ENCODE measurements at regions not wholly inside any gene's neighbourhood (a gene's known extent, or its start where the extent isn't known, plus 50 kb on each side); places are given as distances from the start of the nearest gene placed in this dataset.
"Not testable (repeated sequence)": the region's sequence is repeated elsewhere in the genome, so short reads cannot be mapped to it uniquely, and the experiment has no call there.

- TF ChIP-seq CTCF (IDR thresholded peaks at IDR 0.05; ENCODE audit: insufficient read depth, missing control alignments): no peak
- DNase-seq (ENCODE audit: insufficient read length, low spot score): no peak
- FAIRE-seq: no peak
Observed at GRCh38 chr2:12017499-12018157, 271.2 kb downstream of the LPIN1 start.

- FAIRE-seq; DNase-seq (ENCODE audit: insufficient read length, low spot score): not testable (repeated sequence)
Observed at GRCh38 chr2:12018726-12019125, 272.3 kb downstream of the LPIN1 start.

GRCh38 chr2:12020833-12021469 is 274.5 kb downstream of the LPIN1 start:
- no peak for TF ChIP-seq CTCF (IDR thresholded peaks at IDR 0.05; ENCODE audit: insufficient read depth, missing control alignments)
- DNase-seq (ENCODE audit: insufficient read length, low spot score) (no peak), FAIRE-seq (no peak)

- not testable (repeated sequence) for FAIRE-seq; DNase-seq (ENCODE audit: insufficient read length, low spot score)
Observed at GRCh38 chr2:12024197-12024907, 277.9 kb downstream of the LPIN1 start.

GRCh38 chr2:12027136-12027535 is 280.7 kb downstream of the LPIN1 start:
- FAIRE-seq: no peak
- TF ChIP-seq CTCF (IDR thresholded peaks at IDR 0.05; ENCODE audit: insufficient read depth, missing control alignments): no peak
- no peak for DNase-seq (ENCODE audit: insufficient read length, low spot score)

- no peak for FAIRE-seq
- TF ChIP-seq CTCF (IDR thresholded peaks at IDR 0.05; ENCODE audit: insufficient read depth, missing control alignments): no peak
- no peak for DNase-seq (ENCODE audit: insufficient read length, low spot score)
Observed at GRCh38 chr2:12031866-12032265, 285.4 kb downstream of the LPIN1 start.

- no peak for TF ChIP-seq CTCF (IDR thresholded peaks at IDR 0.05; ENCODE audit: insufficient read depth, missing control alignments)
- FAIRE-seq (no peak), DNase-seq (ENCODE audit: insufficient read length, low spot score) (no peak)
Observed at GRCh38 chr2:12032398-12032797, 286.0 kb downstream of the LPIN1 start.

GRCh38 chr2:12032975-12033374 is 286.5 kb downstream of the LPIN1 start:
- DNase-seq (ENCODE audit: insufficient read length, low spot score): no peak
- FAIRE-seq: no peak
- TF ChIP-seq CTCF (IDR thresholded peaks at IDR 0.05; ENCODE audit: insufficient read depth, missing control alignments): no peak
